ENCODE measurements at regions not wholly inside any gene's neighbourhood (a gene's known extent, or its start where the extent isn't known, plus 50 kb on each side); places are given as distances from the start of the nearest gene placed in this dataset.

DNA sequence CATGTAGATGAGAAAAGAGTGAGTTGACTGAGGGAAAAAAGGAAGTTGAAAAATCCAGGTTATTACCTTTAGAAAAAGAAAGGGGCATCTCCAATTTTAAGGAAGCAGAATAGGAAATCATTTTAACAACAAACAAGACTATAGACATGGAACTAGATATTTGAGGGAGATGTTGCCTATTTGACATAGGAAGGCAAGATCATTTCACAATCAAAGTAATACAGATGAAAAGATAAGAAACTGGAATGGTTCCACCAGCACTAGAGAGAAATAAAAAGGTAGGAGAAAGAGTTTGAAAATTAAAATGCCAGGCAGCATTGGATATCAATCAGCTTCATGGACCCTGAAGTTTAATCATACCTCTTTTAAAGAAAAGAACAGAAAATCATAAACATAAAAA, 881.0 kb upstream of the MGAT4C start:
- Mint-ChIP-seq H3K9me3 (no peaks in the 10 kb centered on the region), H3K4me1 (no peaks in the 10 kb centered on the region), H3K36me3 (no peaks in the 10 kb centered on the region), H3K27me3 (no peaks in the 10 kb centered on the region), H3K4me3 (no peak overlapping the region), H3K27ac (no peak overlapping the region)
- DNase-seq (ENCODE audit: low spot score in 2 of 2) (no peak), ATAC-seq (ENCODE audit: low read depth) (no peak)

GRCh38 chr12:87136330-87136976, 880.3 kb upstream of the MGAT4C start:
- no peak overlapping the region for H3K4me3 Mint-ChIP-seq
- no peak for ATAC-seq (ENCODE audit: low read depth)
- no peaks in the 10 kb centered on the region for H3K36me3 Mint-ChIP-seq
- H3K9me3 Mint-ChIP-seq: no peaks in the 10 kb centered on the region
- H3K27ac Mint-ChIP-seq: no peak overlapping the region
- H3K27me3 Mint-ChIP-seq: no peaks in the 10 kb centered on the region
- no peak for DNase-seq (ENCODE audit: low spot score in 2 of 2)
- no peaks in the 10 kb centered on the region for H3K4me1 Mint-ChIP-seq

GRCh38 chr12:87127272-87127671, 871.1 kb upstream of the MGAT4C start:
- Mint-ChIP-seq H3K27me3 (no peaks in the 10 kb centered on the region), H3K4me1 (no peaks in the 10 kb centered on the region), H3K36me3 (no peaks in the 10 kb centered on the region), H3K27ac (no peak overlapping the region), H3K9me3 (peaks cover 6% of the 10 kb centered on the region), H3K4me3 (no peak overlapping the region)
- no peak for DNase-seq (ENCODE audit: low spot score in 2 of 2)
- no peak for ATAC-seq (ENCODE audit: low read depth)

DNA sequence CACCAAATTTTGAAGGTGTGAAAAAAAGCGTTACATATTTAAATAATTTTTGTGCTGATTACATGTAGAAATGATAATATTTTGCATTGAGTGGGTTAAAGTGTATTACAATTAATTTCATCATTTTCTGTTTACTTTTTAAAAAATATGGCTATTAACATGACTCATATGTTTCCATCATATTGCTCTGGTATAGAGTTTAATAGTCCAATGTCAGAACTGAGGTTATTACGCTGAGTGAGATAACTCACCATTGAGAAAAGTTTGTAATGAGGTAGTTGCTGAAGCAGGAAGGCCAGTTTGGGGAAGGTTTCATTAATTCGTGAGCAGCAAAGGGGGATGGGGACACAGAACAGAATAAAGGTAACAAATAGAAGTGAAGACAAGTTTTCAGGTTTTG, 865.7 kb upstream of the MGAT4C start:
- Mint-ChIP-seq H3K9me3 (peaks cover 8% of the 10 kb centered on the region), H3K4me3 (no peak overlapping the region), H3K36me3 (no peaks in the 10 kb centered on the region), H3K27ac (no peak overlapping the region), H3K27me3 (no peaks in the 10 kb centered on the region), H3K4me1 (no peaks in the 10 kb centered on the region)
- DNase-seq (ENCODE audit: low spot score in 2 of 2) (no peak), ATAC-seq (ENCODE audit: low read depth) (no peak)

DNA sequence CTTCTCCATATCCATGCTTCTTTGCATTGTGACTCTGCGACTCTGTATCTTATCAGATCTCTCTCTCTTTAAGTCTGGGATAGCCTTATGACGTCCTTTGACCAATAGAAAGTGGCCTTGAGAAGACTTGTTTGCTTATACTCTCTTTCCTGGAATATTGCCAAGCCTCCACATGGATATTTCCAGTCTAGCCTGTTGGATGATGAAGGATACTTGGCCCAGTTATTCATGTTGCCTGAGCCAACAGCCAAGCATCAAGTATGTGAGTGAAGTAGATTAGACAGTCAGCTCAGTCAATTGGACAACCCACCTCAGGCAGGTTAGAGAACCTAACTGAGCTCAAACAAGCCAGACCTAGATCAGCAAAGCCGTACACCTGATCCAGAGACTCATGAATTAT, 864.2 kb upstream of the MGAT4C start:
- no peak for ATAC-seq (ENCODE audit: low read depth)
- Mint-ChIP-seq H3K4me1 (no peaks in the 10 kb centered on the region), H3K27ac (no peak overlapping the region), H3K4me3 (no peak overlapping the region), H3K9me3 (peaks cover 8% of the 10 kb centered on the region), H3K36me3 (no peaks in the 10 kb centered on the region), H3K27me3 (no peaks in the 10 kb centered on the region)
- no peak for DNase-seq (ENCODE audit: low spot score in 2 of 2)

GRCh38 chr12:87119713-87120112, 863.5 kb upstream of the MGAT4C start:
- ATAC-seq (ENCODE audit: low read depth) (no peak), DNase-seq (ENCODE audit: low spot score in 2 of 2) (no peak)
- Mint-ChIP-seq H3K27me3 (no peaks in the 10 kb centered on the region), H3K36me3 (no peaks in the 10 kb centered on the region), H3K4me1 (no peaks in the 10 kb centered on the region), H3K4me3 (no peak overlapping the region), H3K9me3 (peaks cover 5% of the 10 kb centered on the region), H3K27ac (no peak overlapping the region)

DNA sequence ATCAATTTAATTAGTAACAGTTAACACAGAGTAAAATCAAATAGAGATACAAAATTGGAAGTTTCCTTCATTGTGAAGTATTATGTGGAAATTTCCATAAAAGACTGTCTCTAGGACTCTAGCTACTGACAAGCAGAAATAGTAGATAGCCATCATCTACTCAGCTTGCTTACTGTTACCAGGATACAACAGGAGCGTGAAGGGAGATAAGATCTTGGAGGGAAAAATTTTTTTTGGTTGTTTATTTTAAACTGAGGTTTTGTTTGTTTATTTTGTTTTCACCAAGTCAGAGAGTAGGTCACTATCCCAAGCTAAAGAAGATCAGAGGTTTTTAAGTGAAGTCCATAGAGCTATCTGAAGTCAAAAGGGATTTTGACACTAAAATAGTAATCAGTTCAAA, 861.3 kb upstream of the MGAT4C start:
- H3K36me3 Mint-ChIP-seq: no peaks in the 10 kb centered on the region
- peaks cover 1% of the 10 kb centered on the region for H3K9me3 Mint-ChIP-seq
- no peak overlapping the region for H3K27ac Mint-ChIP-seq
- H3K4me1 Mint-ChIP-seq: peaks cover 2% of the 10 kb centered on the region
- no peak overlapping the region for H3K4me3 Mint-ChIP-seq
- ATAC-seq (ENCODE audit: low read depth) (no peak), DNase-seq (ENCODE audit: low spot score in 2 of 2) (no peak)
- H3K27me3 Mint-ChIP-seq: no peaks in the 10 kb centered on the region

GRCh38 chr12:87116780-87117179, 860.6 kb upstream of the MGAT4C start:
- no peaks in the 10 kb centered on the region for H3K36me3 Mint-ChIP-seq
- H3K9me3 Mint-ChIP-seq: no peaks in the 10 kb centered on the region
- ATAC-seq (ENCODE audit: low read depth): no peak
- no peak overlapping the region for H3K4me3 Mint-ChIP-seq
- H3K27ac Mint-ChIP-seq: no peak overlapping the region
- peaks cover 2% of the 10 kb centered on the region for H3K4me1 Mint-ChIP-seq
- no peak for DNase-seq (ENCODE audit: low spot score in 2 of 2)
- no peaks in the 10 kb centered on the region for H3K27me3 Mint-ChIP-seq

DNA sequence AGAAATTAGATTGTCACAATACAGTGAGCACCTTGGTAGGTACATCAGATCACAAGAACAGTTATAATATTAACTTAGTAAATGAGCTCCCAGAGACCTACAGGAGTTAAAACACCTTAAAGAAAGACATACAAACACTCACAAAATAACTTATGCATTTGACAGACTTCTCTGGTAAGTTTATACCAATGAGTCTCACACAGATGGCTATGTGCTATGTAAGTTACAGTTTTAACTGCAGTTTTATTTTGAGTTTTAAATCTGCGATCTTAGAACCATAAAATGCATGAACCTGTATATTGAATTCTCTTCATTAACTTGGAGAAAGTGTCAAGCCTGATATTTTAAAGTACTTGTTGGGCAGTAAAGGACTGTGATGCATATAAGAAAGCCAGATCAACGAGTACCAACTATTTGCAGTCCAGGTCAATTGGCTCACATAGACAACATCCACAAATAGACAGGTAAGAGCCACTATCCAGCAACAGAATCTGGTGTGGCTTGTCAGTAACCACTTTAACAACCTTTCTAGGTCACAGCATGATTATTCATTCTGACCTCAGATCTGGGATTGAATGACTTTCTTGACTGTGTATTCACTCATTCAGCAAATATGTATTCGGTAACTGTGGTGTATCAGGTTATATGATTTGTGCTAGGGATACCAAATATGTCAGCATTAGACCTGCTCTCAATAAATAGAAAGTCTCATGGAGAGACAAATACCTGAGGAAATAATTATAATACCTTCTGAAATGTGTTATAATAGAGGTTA, 856.6 kb upstream of the MGAT4C start:
- H3K27ac Mint-ChIP-seq: no peak overlapping the region
- DNase-seq (ENCODE audit: low spot score in 2 of 2) (no peak), ATAC-seq (ENCODE audit: low read depth) (no peak)
- H3K4me3 Mint-ChIP-seq: no peak overlapping the region
- H3K9me3 Mint-ChIP-seq: no peaks in the 10 kb centered on the region
- H3K4me1 Mint-ChIP-seq: peaks cover 2% of the 10 kb centered on the region
- H3K27me3 Mint-ChIP-seq: no peaks in the 10 kb centered on the region
- H3K36me3 Mint-ChIP-seq: no peaks in the 10 kb centered on the region

- DNase-seq (ENCODE audit: low spot score in 2 of 2) (no peak), ATAC-seq (ENCODE audit: low read depth) (no peak)
- Mint-ChIP-seq H3K27ac (no peak overlapping the region), H3K36me3 (no peaks in the 10 kb centered on the region), H3K27me3 (no peaks in the 10 kb centered on the region), H3K4me3 (no peak overlapping the region), H3K4me1 (no peaks in the 10 kb centered on the region), H3K9me3 (no peaks in the 10 kb centered on the region)
Measured at GRCh38 chr12:87107766-87108165, 851.6 kb upstream of the MGAT4C start.

GRCh38 chr12:87107270-87107669, 851.1 kb upstream of the MGAT4C start:
- H3K4me1 Mint-ChIP-seq: no peaks in the 10 kb centered on the region
- no peaks in the 10 kb centered on the region for H3K9me3 Mint-ChIP-seq
- no peaks in the 10 kb centered on the region for H3K27me3 Mint-ChIP-seq
- ATAC-seq (ENCODE audit: low read depth) (no peak), DNase-seq (ENCODE audit: low spot score in 2 of 2) (no peak)
- no peak overlapping the region for H3K27ac Mint-ChIP-seq
- H3K36me3 Mint-ChIP-seq: no peaks in the 10 kb centered on the region
- H3K4me3 Mint-ChIP-seq: no peak overlapping the region

- Mint-ChIP-seq H3K4me1 (no peaks in the 10 kb centered on the region), H3K4me3 (no peak overlapping the region), H3K27me3 (no peaks in the 10 kb centered on the region), H3K36me3 (no peaks in the 10 kb centered on the region), H3K9me3 (peaks cover 2% of the 10 kb centered on the region), H3K27ac (no peak overlapping the region)
- DNase-seq (ENCODE audit: low spot score in 2 of 2) (no peak), ATAC-seq (ENCODE audit: low read depth) (no peak)
Measured at GRCh38 chr12:87096082-87096585, 839.9 kb upstream of the MGAT4C start.

DNA sequence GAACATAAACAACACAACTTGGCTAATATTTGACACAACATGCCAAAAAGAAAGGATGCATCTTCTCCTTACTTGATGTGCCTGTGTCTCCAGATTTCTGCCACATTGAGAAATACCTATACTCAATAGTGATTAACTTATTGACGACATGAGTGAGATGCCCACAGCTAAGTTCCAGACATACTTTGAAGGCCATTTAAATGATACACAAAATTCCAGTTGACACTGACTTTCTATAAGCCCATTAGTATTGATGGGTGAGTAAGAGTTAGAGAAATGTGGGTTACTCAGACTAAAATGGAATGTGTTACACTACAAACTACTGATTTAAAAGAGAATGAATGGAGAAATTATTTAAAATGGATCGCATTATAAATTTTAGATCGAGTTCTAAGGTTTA, 838.2 kb upstream of the MGAT4C start:
- Mint-ChIP-seq H3K27me3 (no peaks in the 10 kb centered on the region), H3K4me1 (no peaks in the 10 kb centered on the region), H3K36me3 (no peaks in the 10 kb centered on the region), H3K4me3 (no peak overlapping the region), H3K9me3 (no peaks in the 10 kb centered on the region), H3K27ac (no peak overlapping the region)
- DNase-seq (ENCODE audit: low spot score in 2 of 2): no peak
- no peak for ATAC-seq (ENCODE audit: low read depth)

GRCh38 chr12:87092421-87092820, 836.2 kb upstream of the MGAT4C start:
- no peak for ATAC-seq (ENCODE audit: low read depth)
- no peak overlapping the region for H3K4me3 Mint-ChIP-seq
- H3K27me3 Mint-ChIP-seq: no peaks in the 10 kb centered on the region
- H3K9me3 Mint-ChIP-seq: no peaks in the 10 kb centered on the region
- H3K4me1 Mint-ChIP-seq: no peaks in the 10 kb centered on the region
- no peak overlapping the region for H3K27ac Mint-ChIP-seq
- DNase-seq (ENCODE audit: low spot score in 2 of 2): no peak
- no peaks in the 10 kb centered on the region for H3K36me3 Mint-ChIP-seq

All from memory B cell (primary cell).